KMS-11 (cell line): ENCODE measurements at regions not wholly inside any gene's neighbourhood (a gene's known extent, or its start where the extent isn't known, plus 50 kb on each side); places are given as distances from the start of the nearest gene placed in this dataset.

Source experiments
- H2AFZ ChIP-seq: fragments of 200-600 bp; sonication (generic); 2 replicates; pipeline ENCODE4 v1.6.1; 2016; ENCODE audit warnings: antibody characterized with exemption, mixed run types, low read depth
- H3K27ac ChIP-seq: fragments of 200-600 bp; sonication (generic); 2 replicates; pipeline ENCODE4 v1.6.1; 2016; ENCODE audit warnings: mild to moderate bottlenecking, mixed run types
- H3K27me3 ChIP-seq: fragments of 200-600 bp; sonication (generic); 2 replicates; pipeline ENCODE4 v1.6.1; 2017; ENCODE audit warnings: mild to moderate bottlenecking, low read depth, mixed run types, moderate library complexity; ENCODE audit not compliant: insufficient read depth
- H3K36me3 ChIP-seq: fragments of 200-600 bp; sonication (generic); 2 replicates; pipeline ENCODE4 v1.6.1; 2017; ENCODE audit warnings: mild to moderate bottlenecking, mixed run types; ENCODE audit not compliant: insufficient read depth
- H3K4me1 ChIP-seq: fragments of 200-600 bp; sonication (generic); 2 replicates; pipeline ENCODE4 v1.6.1; 2016; ENCODE audit warnings: mild to moderate bottlenecking, low read depth, mixed run types; ENCODE audit not compliant: poor library complexity, severe bottlenecking
- H3K4me2 ChIP-seq: fragments of 200-600 bp; sonication (generic); 2 replicates; pipeline ENCODE4 v1.7.0; 2016; ENCODE audit warnings: mild to moderate bottlenecking, mixed run types
- H3K4me3 ChIP-seq: fragments of 200-600 bp; sonication (generic); IDR thresholded peaks from 2 replicates; pipeline ENCODE4 v1.6.1; 2017; ENCODE audit warnings: low read depth, low read length, mixed read lengths; ENCODE audit not compliant: insufficient read depth
- H3K79me2 ChIP-seq: fragments of 200-600 bp; sonication (generic); 2 replicates; pipeline ENCODE4 v1.6.1; 2016; ENCODE audit warnings: low read depth, mixed run types; ENCODE audit not compliant: insufficient read depth
- H3K9ac ChIP-seq: fragments of 200-600 bp; sonication (generic); 2 replicates; pipeline ENCODE4 v1.6.1; 2016; ENCODE audit warnings: mild to moderate bottlenecking, mixed run types
- H4K20me1 ChIP-seq: fragments of 200-600 bp; sonication (generic); 2 replicates; pipeline ENCODE4 v1.6.1; 2016; ENCODE audit warnings: mild to moderate bottlenecking, mixed run types; ENCODE audit not compliant: insufficient read depth
- CTCF ChIP-seq: fragments of 200-600 bp; sonication (generic); conservative IDR thresholded peaks from 2 replicates; pipeline ENCODE4 v1.6.1; 2017; ENCODE audit warnings: low read depth, mild to moderate bottlenecking, antibody characterized with exemption, low read length, moderate library complexity, mixed read lengths

DNA sequence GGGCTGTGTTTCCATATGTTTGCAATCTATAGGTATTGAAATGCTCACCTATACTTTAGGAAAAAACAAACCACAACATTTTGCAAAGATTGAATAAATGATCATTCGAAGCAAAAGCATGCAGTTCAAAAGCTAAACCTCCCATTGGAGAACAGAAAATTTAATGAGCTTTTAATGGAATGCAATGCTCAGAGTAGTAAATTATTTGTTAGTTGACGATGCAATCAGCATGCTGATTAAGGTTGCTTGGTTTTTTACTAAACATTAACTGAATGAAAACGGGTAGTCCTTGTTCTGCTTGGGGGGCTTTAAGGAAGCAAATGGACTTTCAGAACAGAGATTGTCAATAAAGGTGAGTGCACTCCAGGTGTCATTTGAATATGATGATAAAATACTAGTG is 123.3 kb upstream of the TMEM161B start:
- H3K27ac ChIP-seq, result no peak overlapping the region
- no peak overlapping the region for H3K4me3 ChIP-seq
- H4K20me1 ChIP-seq, result no peaks in the 10 kb centered on the region
- no peaks in the 10 kb centered on the region for H3K27me3 ChIP-seq
- H3K9ac ChIP-seq, result no peak overlapping the region
- no peak for TF ChIP-seq CTCF
- no peak overlapping the region for H2AFZ ChIP-seq
- H3K4me2 ChIP-seq, result no peak overlapping the region
- no peaks in the 10 kb centered on the region for H3K36me3 ChIP-seq
- H3K79me2 ChIP-seq, result no peaks in the 10 kb centered on the region
- no peaks in the 10 kb centered on the region for H3K4me1 ChIP-seq

GRCh38 chr5:88391116-88391515 is 122.5 kb upstream of the TMEM161B start:
- Histone ChIP-seq H3K4me1 (no peaks in the 10 kb centered on the region), H4K20me1 (no peaks in the 10 kb centered on the region), H3K27me3 (no peaks in the 10 kb centered on the region), H3K4me3 (no peak overlapping the region), H2AFZ (no peak overlapping the region), H3K27ac (no peak overlapping the region), H3K36me3 (no peaks in the 10 kb centered on the region), H3K4me2 (no peak overlapping the region), H3K9ac (no peak overlapping the region), H3K79me2 (no peaks in the 10 kb centered on the region)
- TF ChIP-seq CTCF, result no peak

GRCh38 chr5:88390481-88390880 is 121.8 kb upstream of the TMEM161B start:
- Histone ChIP-seq H2AFZ (no peak overlapping the region), H3K36me3 (no peaks in the 10 kb centered on the region), H3K79me2 (no peaks in the 10 kb centered on the region), H3K4me1 (no peaks in the 10 kb centered on the region), H3K27ac (no peak overlapping the region), H3K4me3 (no peak overlapping the region), H3K27me3 (no peaks in the 10 kb centered on the region), H4K20me1 (no peaks in the 10 kb centered on the region), H3K9ac (no peak overlapping the region), H3K4me2 (no peak overlapping the region)
- no peak for TF ChIP-seq CTCF

DNA sequence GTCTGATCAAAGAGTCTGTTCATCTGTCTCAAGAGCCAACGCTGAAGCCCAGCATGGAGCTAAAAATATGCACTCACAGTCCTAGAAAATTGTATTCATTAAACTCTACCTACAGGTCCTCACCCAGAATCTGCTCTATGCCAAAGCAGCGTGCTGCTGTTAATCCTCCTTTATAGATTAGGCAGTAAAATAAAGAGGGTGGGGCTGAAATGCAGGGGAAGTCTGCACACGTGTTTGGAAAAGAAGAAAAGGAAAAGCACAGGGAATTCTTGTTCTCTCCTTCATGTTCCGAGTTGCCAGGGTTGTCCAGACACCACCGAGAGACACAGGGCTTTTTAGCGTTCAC is 121.4 kb upstream of the TMEM161B start:
- H2AFZ ChIP-seq, result no peak overlapping the region
- TF ChIP-seq CTCF, result no peak
- H4K20me1 ChIP-seq, result no peaks in the 10 kb centered on the region
- no peaks in the 10 kb centered on the region for H3K4me1 ChIP-seq
- H3K36me3 ChIP-seq, result no peaks in the 10 kb centered on the region
- no peak overlapping the region for H3K27ac ChIP-seq
- no peak overlapping the region for H3K9ac ChIP-seq
- H3K4me2 ChIP-seq, result no peak overlapping the region
- no peak overlapping the region for H3K4me3 ChIP-seq
- no peaks in the 10 kb centered on the region for H3K27me3 ChIP-seq
- no peaks in the 10 kb centered on the region for H3K79me2 ChIP-seq
